ENCODE measurements at regions not wholly inside any gene's neighbourhood (a gene's known extent, or its start where the extent isn't known, plus 50 kb on each side); places are given as distances from the start of the nearest gene placed in this dataset.

GRCh38 chr2:21251216-21251980 lies 127.6 kb downstream of the TDRD15 start:
- intact Hi-C loops (cut with DNase I) = no loop called here
- DNase-seq (ENCODE audit: low spot score) = no peak

- intact Hi-C loops (cut with DNase I) = no loop called here
- DNase-seq (ENCODE audit: low spot score) = no peak
Observed at GRCh38 chr2:21253311-21254027, 129.7 kb downstream of the TDRD15 start.

GRCh38 chr2:21254170-21254965 lies 130.6 kb downstream of the TDRD15 start:
- intact Hi-C loops (cut with DNase I) = no loop called here

GRCh38 chr2:21256006-21256405 lies 132.2 kb downstream of the TDRD15 start:
- intact Hi-C loops (cut with DNase I) = loop anchor here in 1 of 2 donors (5.0 kb wide), 1 partner anchor 1151 kb away; no protein-coding TSS in a partner anchor
- DNase-seq (ENCODE audit: low spot score) = no peak

More at GRCh38 chr2:21254170-21254965, 130.6 kb downstream of the TDRD15 start:
- no peak for DNase-seq (ENCODE audit: low spot score)

GRCh38 chr2:21257621-21258020 lies 133.9 kb downstream of the TDRD15 start:
- intact Hi-C loops (cut with DNase I) = loop anchor here in 1 of 2 donors (5.0 kb wide), 1 partner anchor 1150 kb away; no protein-coding TSS in a partner anchor
- no peak for DNase-seq (ENCODE audit: low spot score)

GRCh38 chr2:21258082-21258481 lies 134.3 kb downstream of the TDRD15 start:
- intact Hi-C loops (cut with DNase I) = loop anchor here in 1 of 2 donors (5.0 kb wide), 1 partner anchor 1149 kb away; no protein-coding TSS in a partner anchor
- DNase-seq (ENCODE audit: low spot score) = no peak

- intact Hi-C loops (cut with DNase I) = no loop called here
- DNase-seq (ENCODE audit: low spot score) = no peak
Observed at GRCh38 chr2:21260311-21260710, 136.5 kb downstream of the TDRD15 start.

- intact Hi-C loops (cut with DNase I) = no loop called here
- DNase-seq (ENCODE audit: low spot score) = no peak
Observed at GRCh38 chr2:21261591-21261990, 137.8 kb downstream of the TDRD15 start.

GRCh38 chr2:21262426-21262940 lies 138.7 kb downstream of the TDRD15 start:
- DNase-seq (ENCODE audit: low spot score) = no peak
- intact Hi-C loops (cut with DNase I) = no loop called here

- DNase-seq (ENCODE audit: low spot score) = no peak
- intact Hi-C loops (cut with DNase I) = no loop called here
Observed at GRCh38 chr2:21263622-21264021, 139.9 kb downstream of the TDRD15 start.

- intact Hi-C loops (cut with DNase I) = no loop called here
- DNase-seq (ENCODE audit: low spot score) = no peak
Observed at GRCh38 chr2:21265752-21266151, 142.0 kb downstream of the TDRD15 start.

GRCh38 chr2:21267232-21267835 lies 143.6 kb downstream of the TDRD15 start:
- no peak for DNase-seq (ENCODE audit: low spot score)
- intact Hi-C loops (cut with DNase I) = no loop called here

GRCh38 chr2:21268197-21268877 lies 144.6 kb downstream of the TDRD15 start:
- intact Hi-C loops (cut with DNase I) = no loop called here
- DNase-seq (ENCODE audit: low spot score) = no peak

GRCh38 chr2:21268878-21269224 lies 145.1 kb downstream of the TDRD15 start:
- intact Hi-C loops (cut with DNase I) = no loop called here
- DNase-seq (ENCODE audit: low spot score) = no peak

GRCh38 chr2:21269382-21269781 lies 145.6 kb downstream of the TDRD15 start:
- intact Hi-C loops (cut with DNase I) = no loop called here
- DNase-seq (ENCODE audit: low spot score) = no peak

- intact Hi-C loops (cut with DNase I) = no loop called here
- no peak for DNase-seq (ENCODE audit: low spot score)
Observed at GRCh38 chr2:21270083-21270491, 146.3 kb downstream of the TDRD15 start.

GRCh38 chr2:21270708-21271122 lies 146.9 kb downstream of the TDRD15 start:
- DNase-seq (ENCODE audit: low spot score) = peak; percentile 82
- intact Hi-C loops (cut with DNase I) = no loop called here

GRCh38 chr2:21276163-21276562 lies 152.4 kb downstream of the TDRD15 start:
- intact Hi-C loops (cut with DNase I) = no loop called here
- no peak for DNase-seq (ENCODE audit: low spot score)
